Neuron (in vitro differentiated cells): ENCODE measurements at regions not wholly inside any gene's neighbourhood (a gene's known extent, or its start where the extent isn't known, plus 50 kb on each side); places are given as distances from the start of the nearest gene placed in this dataset.

Experiments
- H2AFZ ChIP-seq: one replicate; pipeline ENCODE4 v1.6.1; 2013; ENCODE audit warnings: low read depth, mild to moderate bottlenecking, inconsistent platforms, low read length, moderate library complexity
- H3K27me3 ChIP-seq: one replicate; pipeline ENCODE4 v1.6.1; 2013; ENCODE audit warnings: low read length; ENCODE audit not compliant: insufficient read depth
- H3K36me3 ChIP-seq: one replicate; pipeline ENCODE4 v1.6.1; 2013; ENCODE audit warnings: low read length; ENCODE audit not compliant: insufficient read depth
- H3K4me1 ChIP-seq: one replicate; pipeline ENCODE4 v1.6.1; 2013; ENCODE audit warnings: low read length; ENCODE audit not compliant: insufficient read depth
- H3K4me3 ChIP-seq: 2 replicates; pipeline ENCODE4 v1.5.1; 2013; ENCODE audit warnings: mild to moderate bottlenecking, low read length, moderate library complexity
- H3K9me3 ChIP-seq: one replicate; pipeline ENCODE4 v1.6.1; 2013; ENCODE audit warnings: low read length

DNA sequence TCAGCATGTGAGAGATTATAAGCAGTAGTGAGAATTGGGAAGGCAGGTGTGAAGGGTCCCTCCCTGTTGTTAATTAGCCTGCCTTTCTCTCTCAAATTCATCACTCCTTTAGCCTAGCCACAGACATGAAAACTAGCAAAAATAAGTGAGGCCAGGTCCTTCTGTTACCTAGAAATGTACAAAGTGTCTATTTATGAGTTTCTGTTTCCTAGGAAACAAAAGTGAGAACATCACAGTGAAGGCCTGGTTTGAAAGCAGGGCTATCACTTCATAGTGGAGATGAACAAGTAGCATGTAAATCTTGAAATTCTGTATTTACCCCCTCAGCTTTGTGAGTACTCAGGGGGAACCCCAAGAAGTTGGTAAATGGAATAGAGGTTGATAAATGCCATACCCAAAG lies 78.2 kb upstream of the UMPS start:
- no peak overlapping the region for H3K4me3 ChIP-seq
- H3K27me3 ChIP-seq: no peaks in the 10 kb centered on the region
- no peak overlapping the region for H2AFZ ChIP-seq
- peaks cover 20% of the 10 kb centered on the region for H3K36me3 ChIP-seq
- H3K9me3 ChIP-seq: no peaks in the 10 kb centered on the region
- peaks cover 5% of the 10 kb centered on the region for H3K4me1 ChIP-seq

DNA sequence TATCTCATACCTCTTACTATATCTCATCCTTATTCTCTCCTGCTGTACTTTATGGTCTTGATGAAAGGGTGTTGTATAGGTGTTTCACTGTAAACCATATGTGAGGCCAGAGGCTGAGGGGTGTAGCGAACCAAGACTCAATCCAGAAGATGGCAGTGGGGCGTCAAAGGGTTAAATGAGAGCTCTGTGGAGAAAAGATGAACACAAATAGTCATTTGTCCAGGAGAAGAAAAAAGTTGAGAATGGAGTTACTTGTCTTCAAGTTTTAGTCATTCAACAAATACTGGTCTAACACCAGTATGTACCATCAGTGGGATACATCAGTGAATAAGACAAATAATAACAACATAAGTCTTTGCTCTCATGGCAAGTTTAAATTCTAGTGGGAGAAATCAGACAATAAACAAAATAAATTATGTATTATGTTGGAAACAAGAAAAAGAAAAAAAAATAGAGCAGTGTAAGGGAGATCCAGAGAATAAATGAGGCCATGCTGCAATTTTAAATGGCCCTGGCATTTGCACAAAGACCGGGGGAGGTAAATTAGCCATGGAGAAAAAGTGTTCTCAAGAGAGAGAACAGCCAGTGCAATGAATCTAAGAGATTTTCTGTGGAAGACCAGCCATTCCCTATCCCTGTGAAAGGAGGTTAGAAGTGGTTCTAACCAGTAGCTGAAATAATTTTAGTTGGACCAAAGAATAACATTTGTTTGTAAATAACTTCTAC lies 77.0 kb upstream of the UMPS start:
- H2AFZ ChIP-seq: no peak overlapping the region
- no peak overlapping the region for H3K4me3 ChIP-seq
- peaks cover 4% of the 10 kb centered on the region for H3K4me1 ChIP-seq
- H3K36me3 ChIP-seq: peaks cover 28% of the 10 kb centered on the region
- H3K9me3 ChIP-seq: no peaks in the 10 kb centered on the region
- no peaks in the 10 kb centered on the region for H3K27me3 ChIP-seq

DNA sequence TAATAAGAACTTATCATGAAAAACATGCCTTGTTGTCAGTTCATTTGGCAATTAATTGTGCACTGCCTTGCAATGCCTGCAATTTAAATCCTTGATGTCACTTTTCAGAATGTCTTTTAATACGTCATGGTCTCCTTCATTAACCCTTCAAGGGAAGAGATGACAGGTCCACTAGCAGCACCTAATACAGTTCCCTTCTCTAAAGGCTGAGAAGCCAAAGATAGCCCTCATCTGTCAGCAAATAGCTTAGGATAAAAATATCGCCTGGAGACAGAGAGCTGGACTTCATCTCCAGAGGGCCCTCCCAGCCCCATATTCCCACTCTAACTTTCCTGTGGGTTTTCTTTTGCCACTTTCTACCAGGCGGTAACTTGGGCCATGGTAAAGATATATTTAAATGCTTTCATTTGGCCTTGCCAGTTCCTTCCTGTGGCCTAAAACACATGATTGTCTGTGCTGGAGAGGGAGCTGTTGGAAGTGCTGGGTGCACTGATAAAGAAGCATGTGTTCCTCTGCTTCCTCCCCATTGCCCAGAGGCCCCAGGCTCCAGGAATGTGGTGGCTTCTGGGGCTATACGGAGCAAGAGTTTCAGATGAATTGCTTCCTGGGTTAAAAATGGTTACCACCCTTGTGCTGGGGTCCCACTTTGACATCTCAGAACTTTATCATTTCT lies 76.3 kb upstream of the UMPS start:
- H2AFZ ChIP-seq: no peak overlapping the region
- H3K4me3 ChIP-seq: no peak overlapping the region
- no peaks in the 10 kb centered on the region for H3K4me1 ChIP-seq
- H3K27me3 ChIP-seq: no peaks in the 10 kb centered on the region
- peaks cover 34% of the 10 kb centered on the region for H3K36me3 ChIP-seq
- no peaks in the 10 kb centered on the region for H3K9me3 ChIP-seq

DNA sequence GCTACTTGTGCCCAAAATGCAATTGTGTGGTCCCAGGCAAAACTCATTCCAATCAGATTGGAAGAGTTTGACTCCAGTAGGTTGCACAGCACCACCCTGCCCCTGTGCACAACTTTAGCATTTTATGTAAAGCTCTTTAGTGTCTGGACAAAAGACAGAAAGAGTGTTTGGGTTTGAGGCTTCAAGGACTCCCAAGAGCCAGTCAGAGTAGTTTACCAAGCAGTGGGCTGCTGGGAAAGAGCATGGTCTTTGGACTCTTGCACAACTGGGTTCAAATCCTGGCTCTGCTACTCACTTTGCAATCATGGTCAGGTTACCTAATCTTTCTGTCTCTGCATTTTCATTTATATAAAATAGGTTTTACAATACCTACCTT lies 75.8 kb upstream of the UMPS start:
- Histone ChIP-seq H2AFZ (no peak overlapping the region), H3K9me3 (no peaks in the 10 kb centered on the region), H3K27me3 (no peaks in the 10 kb centered on the region), H3K36me3 (peaks cover 39% of the 10 kb centered on the region), H3K4me1 (no peaks in the 10 kb centered on the region), H3K4me3 (no peak overlapping the region)

DNA sequence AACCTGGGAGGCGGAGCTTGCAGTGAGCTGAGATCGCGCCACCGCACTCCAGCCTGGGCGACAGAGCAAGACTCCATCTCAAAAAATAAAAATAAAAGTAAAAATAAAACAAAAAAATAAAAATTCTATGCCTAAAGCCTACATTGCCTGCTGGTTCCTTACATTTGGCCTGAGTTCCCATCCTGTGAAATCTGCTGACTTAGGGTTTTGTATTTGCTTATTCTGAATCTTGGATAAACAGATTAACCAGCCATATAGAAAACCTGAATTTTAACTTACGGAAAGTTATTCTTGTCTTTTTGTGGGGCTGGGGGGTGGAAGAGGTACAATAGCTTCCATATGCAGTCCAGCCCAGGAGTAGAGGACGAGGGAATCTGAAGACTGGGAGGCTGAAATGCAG lies 73.7 kb upstream of the UMPS start:
- Histone ChIP-seq H3K4me3 (no peak overlapping the region), H2AFZ (no peak overlapping the region), H3K9me3 (no peaks in the 10 kb centered on the region), H3K4me1 (no peaks in the 10 kb centered on the region), H3K27me3 (no peaks in the 10 kb centered on the region), H3K36me3 (peaks cover 38% of the 10 kb centered on the region)

DNA sequence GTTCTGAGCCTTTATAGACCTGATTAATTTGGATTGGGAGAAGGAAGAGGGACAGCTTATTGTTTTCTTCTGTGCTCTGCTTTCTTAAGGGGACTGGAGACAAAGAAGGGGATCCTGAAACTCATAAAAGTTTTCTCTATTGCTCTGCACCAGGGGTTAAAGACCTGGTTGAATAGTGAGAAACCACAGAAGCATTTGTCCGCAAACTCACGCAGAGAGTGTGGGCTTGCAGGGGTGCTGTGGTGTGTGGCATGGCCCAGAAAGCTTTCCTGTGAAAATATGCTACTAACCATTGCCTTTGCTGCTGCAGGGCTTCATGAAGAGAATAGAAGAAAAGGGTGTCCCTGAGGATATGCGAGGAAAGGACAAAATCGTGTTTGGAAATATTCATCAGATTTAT lies 73.1 kb upstream of the UMPS start:
- Histone ChIP-seq H3K9me3 (no peaks in the 10 kb centered on the region), H3K36me3 (peaks cover 36% of the 10 kb centered on the region), H3K4me1 (no peaks in the 10 kb centered on the region), H2AFZ (no peak overlapping the region), H3K4me3 (no peak overlapping the region), H3K27me3 (no peaks in the 10 kb centered on the region)

DNA sequence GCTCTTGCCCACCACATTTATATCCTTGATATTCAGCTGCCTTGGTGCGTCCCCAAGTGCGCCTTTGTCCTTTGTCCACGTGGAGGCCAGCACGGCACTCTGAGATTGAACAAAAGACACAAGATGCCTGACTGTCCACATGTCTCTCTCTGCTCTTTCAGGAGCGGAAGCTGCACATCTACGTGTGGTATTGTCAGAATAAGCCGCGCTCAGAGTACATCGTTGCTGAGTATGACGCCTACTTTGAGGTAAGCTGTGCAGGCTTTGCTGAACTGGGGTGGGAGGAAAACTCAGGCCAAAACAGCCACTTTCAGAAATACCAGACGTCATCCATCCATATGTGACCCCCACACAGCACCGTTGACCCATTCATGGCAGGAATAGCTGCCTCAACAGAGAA lies 72.0 kb upstream of the UMPS start:
- H3K36me3 ChIP-seq: peaks cover 35% of the 10 kb centered on the region
- H3K4me1 ChIP-seq: no peaks in the 10 kb centered on the region
- no peaks in the 10 kb centered on the region for H3K27me3 ChIP-seq
- H2AFZ ChIP-seq: no peak overlapping the region
- H3K9me3 ChIP-seq: no peaks in the 10 kb centered on the region
- H3K4me3 ChIP-seq: no peak overlapping the region

DNA sequence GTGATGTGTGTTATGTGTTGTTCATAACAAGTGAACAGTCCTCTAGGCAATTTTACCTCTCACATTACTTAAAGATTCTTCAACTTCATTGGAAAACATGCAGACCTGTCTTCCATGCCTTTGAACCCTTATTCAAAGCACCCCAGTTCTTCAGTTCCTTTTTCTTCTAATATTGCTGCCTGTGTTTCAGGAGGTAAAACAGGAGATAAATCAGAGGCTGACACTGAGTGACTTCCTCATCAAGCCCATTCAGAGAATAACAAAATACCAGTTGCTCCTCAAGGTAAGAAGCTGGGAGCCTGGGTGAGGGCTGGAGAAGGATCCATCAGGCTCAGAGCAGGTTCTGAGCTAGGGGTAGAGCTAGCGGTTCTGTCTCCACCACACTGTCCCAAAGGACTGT lies 71.1 kb upstream of the UMPS start:
- Histone ChIP-seq H3K4me1 (no peaks in the 10 kb centered on the region), H3K36me3 (peaks cover 33% of the 10 kb centered on the region), H2AFZ (no peak overlapping the region), H3K4me3 (no peak overlapping the region), H3K9me3 (no peaks in the 10 kb centered on the region), H3K27me3 (no peaks in the 10 kb centered on the region)

DNA sequence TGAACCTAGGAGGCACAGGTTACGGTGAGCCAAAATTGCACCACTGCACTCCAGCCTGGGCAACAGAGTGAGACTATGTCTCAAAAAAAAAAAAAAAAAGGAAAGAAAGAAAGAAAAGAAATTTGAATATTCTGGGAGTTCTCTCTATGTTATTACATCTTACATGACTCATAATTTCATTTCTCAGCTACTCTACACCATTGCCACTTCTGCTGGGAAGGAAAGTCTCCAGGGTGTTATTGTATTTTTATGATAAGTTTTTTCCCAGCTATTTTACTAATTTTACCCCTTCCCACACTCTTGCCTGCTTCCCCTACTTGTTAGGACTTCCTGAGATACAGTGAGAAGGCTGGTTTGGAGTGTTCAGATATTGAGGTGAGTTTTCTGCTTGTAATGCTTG lies 69.7 kb upstream of the UMPS start:
- Histone ChIP-seq H3K27me3 (no peaks in the 10 kb centered on the region), H3K4me3 (no peak overlapping the region), H2AFZ (no peak overlapping the region), H3K36me3 (peaks cover 28% of the 10 kb centered on the region), H3K9me3 (no peaks in the 10 kb centered on the region), H3K4me1 (no peaks in the 10 kb centered on the region)

DNA sequence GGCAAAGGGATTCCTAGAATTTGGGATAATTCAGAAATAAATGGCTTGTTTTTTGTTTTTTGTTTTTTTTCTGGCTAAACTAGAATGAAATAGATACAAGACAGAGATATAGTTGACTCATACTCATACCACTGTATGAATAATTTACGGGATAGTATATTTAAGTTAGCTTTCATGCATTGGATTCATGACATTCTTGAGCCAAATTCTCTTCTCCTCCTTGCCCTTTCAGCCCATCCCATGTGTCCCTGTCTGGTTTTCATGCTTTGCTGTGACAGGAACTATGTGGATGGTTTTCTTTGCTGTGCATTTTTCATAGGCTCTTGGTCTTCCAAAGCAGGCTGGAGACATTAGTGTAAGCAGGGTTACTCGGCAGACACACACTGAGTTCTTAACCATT lies 66.6 kb upstream of the UMPS start:
- H2AFZ ChIP-seq: no peak overlapping the region
- peaks cover 21% of the 10 kb centered on the region for H3K36me3 ChIP-seq
- no peak overlapping the region for H3K4me3 ChIP-seq
- no peaks in the 10 kb centered on the region for H3K27me3 ChIP-seq
- no peaks in the 10 kb centered on the region for H3K4me1 ChIP-seq
- H3K9me3 ChIP-seq: no peaks in the 10 kb centered on the region

DNA sequence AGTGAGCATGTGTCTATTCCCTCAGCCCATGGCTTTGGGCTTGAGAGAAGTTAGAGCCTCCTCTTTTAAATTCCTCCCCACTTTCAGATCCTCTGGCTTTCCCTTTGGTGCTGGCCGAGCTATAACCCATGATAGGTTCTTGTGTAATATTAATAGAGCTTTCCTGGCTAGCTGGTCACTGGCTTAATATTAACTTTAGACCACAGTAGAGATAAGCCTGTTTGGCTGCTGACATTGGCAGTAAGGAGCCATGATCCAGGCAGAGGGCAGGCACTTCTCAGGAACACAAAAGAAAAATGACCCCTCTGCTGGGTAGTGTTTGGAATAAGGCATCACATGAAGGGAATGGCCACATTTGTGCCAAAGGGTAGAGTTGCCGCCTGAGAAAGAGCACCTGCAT lies 65.4 kb upstream of the UMPS start:
- no peaks in the 10 kb centered on the region for H3K4me1 ChIP-seq
- peaks cover 14% of the 10 kb centered on the region for H3K36me3 ChIP-seq

DNA sequence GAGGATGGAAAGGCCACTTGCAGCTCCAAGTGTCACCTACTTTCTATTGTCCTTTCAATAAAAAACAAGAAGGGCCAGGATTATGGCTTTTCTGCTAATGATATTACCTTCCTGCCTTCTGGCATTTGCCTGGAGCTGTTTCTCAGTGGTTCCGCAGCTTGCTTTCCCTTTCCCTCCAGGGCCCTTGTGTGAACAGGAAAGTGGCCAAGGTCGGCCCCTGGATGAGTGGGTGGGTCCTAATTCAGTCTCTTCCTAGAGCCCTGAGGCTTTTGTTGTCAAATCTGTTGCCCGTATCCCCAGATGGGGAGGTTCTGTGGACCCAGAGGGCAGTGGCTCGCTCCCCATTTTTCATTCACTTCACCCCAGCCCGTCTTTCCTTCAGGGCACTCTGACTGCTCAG lies 64.2 kb upstream of the UMPS start:
- H3K4me3 ChIP-seq: no peak overlapping the region
- H3K27me3 ChIP-seq: no peaks in the 10 kb centered on the region
- no peak overlapping the region for H2AFZ ChIP-seq
- peaks cover 13% of the 10 kb centered on the region for H3K36me3 ChIP-seq
- H3K9me3 ChIP-seq: no peaks in the 10 kb centered on the region
- H3K4me1 ChIP-seq: no peaks in the 10 kb centered on the region

More for the DNA sequence above, 65.4 kb upstream of the UMPS start:
- Histone ChIP-seq H3K27me3 (no peaks in the 10 kb centered on the region), H3K4me3 (no peak overlapping the region), H2AFZ (no peak overlapping the region), H3K9me3 (no peaks in the 10 kb centered on the region)

DNA sequence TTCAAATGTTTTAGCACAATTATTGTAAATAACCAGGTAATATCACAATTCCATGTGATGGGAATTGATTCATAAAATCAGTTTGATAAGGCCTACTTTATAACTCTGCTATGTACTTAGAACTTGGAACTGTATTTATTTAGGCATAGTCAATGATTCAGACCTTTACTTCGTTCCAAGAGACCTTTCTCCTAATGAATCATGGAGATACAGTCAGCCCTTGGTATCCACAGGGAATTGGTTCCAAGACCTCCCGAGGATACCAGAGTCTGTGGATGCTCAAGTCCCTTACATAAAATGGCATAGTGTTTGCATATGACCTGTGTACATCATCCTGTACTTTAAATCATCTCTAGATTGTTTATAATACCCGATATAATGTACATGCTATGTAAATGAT lies 60.8 kb upstream of the UMPS start:
- Histone ChIP-seq H3K9me3 (no peaks in the 10 kb centered on the region), H3K27me3 (no peaks in the 10 kb centered on the region), H3K4me3 (no peak overlapping the region), H3K36me3 (peaks cover 27% of the 10 kb centered on the region), H2AFZ (no peak overlapping the region), H3K4me1 (no peaks in the 10 kb centered on the region)

DNA sequence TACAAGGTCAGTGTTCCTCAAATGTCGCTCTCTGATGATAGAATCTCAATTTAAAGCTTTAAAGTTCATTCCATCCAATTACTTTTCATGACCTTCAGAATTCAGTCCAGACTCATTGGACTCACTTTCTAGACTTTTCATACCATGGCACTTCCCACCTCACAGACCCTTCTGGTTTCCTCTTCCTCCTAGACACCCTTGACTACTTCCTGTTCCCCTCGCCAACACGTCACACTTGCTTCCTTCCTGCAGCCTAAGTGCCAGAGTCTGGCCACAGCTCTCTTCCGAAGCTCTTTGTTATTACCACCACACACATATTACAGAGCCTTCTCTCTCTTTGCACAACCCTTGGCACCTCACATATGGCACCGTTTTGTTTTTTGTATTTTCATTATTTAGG lies 59.1 kb upstream of the UMPS start:
- H3K9me3 ChIP-seq: no peaks in the 10 kb centered on the region
- H3K27me3 ChIP-seq: no peaks in the 10 kb centered on the region
- H2AFZ ChIP-seq: no peak overlapping the region
- H3K36me3 ChIP-seq: peaks cover 24% of the 10 kb centered on the region
- no peaks in the 10 kb centered on the region for H3K4me1 ChIP-seq
- no peak overlapping the region for H3K4me3 ChIP-seq
